TTC549 (cell line): ENCODE measurements at regions not wholly inside any gene's neighbourhood (a gene's known extent, or its start where the extent isn't known, plus 50 kb on each side); places are given as distances from the start of the nearest gene placed in this dataset.

Experiments
- FAIRE-seq: peaks from 2 replicates; lab custom pipeline; 2012; peaks lifted over from hg19 to GRCh38; lab: Jason Lieb, UNC

DNA sequence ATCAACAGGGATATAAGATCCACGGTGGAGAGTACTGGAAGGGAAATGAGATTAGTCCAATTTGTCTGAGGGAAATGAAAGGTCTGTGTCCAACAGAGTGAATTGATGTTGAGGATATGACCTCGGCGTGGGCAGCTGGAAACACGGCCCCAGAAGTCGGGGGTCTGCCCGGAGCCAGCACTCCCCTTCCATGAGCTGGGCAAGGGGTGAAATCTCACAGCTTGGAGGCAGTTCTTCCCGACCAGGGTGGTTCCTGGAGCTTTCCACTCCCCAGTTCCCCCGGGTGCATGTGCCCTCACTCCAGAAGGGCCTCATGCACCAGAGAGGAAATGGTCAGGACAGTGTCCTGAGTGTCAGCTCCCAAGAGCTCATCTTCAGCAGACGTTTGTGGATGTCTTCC is 264.7 kb upstream of the PPP2R2D start:
- FAIRE-seq = no peak

DNA sequence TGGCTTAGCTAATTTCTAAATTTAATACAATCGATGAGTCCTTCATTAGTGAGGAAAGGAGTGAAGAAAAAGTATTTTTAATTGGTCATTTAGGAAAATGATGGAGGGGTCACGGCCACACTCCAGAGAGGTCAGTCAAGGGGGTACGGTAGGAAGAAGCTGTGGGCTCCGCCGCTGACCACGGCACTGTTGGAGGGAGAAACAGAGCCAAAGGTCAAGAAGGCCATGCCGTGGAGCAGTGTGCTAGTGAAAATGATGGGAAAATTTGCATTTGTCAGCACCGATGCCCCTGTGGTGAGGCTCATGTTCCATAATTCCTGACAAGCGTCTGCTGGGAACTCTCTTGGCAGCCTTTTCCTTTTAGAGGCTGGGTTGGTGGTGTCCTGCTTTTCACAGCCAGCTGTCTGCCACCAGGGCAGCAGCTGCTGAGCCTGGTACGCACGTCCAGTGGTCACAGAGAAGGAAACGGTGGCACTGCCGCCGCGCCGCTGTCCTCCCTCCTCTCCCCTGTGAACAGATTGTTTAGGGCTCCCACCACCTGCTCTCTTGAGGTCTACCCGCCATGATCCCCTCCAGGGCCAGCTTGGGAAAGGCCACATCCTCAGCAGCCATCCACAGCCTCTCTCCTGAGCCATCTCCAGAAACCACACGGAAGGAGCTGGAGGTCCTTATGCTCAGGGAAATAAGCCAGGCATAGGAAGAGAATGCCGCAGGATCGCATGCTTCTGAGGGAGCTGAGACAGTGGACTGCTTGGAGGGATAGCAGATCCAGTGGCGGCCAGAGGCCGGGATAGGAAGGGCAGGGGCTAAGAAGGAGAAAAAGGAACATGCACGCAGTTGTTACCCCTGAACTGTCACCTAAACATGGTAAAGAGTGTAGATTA is 263.7 kb upstream of the PPP2R2D start:
- no peak for FAIRE-seq

DNA sequence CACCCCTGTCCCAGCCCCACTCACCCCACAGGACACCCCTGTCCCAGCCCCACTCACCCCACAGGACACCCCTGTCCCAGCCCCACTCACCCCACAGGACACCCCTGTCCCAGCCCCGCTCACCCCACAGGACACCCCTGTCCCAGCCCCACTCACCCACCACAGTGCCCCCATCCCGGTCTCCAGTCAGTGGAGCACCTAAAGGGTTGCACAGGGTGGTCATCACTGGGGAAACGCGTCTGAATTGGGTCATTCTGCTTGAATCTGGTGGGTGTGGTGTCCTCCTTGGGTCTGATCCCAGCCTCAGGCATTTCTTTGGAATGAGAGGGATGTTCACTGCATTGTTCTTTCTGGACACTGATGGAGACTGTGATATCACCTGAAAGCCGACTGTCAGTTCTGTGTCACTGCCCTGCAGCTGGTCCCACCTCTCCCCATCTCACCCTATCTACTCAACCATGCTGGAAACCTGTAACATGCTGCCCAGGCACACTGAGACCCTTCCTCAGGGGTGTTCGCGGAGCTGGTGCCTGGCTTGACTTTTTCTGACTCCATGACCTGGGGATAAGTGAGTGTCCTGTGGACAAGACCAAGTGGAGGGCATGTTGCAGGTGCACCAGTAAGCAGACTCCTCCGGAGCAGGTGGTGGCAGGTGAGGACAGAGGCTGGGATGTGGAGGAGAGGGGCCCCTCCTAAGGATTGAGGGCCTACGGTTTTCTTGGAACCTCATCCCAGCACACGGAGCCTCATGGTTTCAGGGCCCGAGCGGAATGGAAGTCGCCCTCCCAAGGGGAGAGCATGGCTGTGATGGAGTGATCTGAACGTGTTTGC is 262.5 kb upstream of the PPP2R2D start:
- no peak for FAIRE-seq

DNA sequence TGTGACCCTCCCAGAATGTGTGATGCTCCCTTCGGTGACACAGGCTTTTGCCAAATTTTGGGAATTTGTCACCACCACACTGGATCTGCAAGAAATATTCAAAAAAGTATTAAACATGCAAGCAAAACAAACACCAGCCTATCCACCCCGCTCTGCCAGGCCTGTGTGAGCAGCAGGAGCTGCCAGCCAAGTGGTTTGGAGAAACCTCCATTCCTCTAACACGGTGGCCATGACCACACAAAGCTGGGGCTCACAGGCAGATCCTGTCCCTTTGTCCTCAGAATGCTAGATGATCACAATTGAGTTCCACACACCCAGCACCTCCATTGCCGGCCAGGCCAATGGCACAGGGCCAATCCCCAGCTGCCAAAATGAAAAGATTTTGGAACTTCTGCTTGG is 261.9 kb upstream of the PPP2R2D start:
- FAIRE-seq = no peak

DNA sequence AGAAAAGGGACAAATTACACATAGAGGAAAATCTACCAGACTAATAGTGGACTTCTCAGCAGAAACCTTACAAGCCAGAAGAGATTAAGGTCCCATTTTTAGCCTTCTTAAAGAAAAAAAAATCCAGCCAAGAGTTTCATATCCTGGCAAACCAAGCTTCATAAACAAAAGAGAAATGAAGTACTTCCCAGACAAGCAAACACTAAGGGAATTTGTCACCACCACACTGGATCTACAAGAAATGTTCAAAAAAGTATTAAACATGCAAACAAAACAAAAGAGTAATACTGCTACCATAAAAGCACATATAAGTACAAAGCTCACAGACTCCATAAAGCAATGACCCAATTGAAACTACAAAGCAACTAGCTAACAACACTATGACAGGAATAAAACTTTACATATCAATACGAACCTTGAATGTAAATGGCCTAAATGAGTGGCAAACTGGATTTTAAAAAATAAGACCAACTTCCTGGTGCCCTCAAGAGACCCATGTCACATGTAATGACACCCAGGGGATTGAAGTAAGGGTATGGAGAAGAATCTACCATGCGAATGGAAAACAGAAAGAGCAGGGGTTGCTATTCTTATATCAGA is 260.7 kb upstream of the PPP2R2D start:
- FAIRE-seq = no peak

DNA sequence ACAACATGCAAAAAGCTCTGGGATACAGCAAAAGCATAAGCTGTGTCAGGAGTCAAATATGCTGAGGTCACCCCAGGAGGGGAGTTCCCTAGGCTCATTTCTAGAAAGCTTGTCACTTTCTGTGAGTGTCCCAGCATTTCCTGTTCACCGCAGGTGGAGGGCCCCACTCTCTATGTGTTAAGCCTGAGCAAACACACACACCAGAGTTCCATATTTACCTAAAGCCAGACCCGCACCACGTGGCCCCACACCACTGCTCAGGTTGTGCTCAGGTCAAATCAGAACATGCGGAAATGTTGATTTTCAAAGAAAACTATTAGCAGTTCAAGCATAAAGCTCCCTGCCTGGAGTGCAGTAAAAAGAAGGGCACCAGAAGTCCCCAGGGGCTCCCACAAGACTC is 259.6 kb upstream of the PPP2R2D start:
- FAIRE-seq = no peak

DNA sequence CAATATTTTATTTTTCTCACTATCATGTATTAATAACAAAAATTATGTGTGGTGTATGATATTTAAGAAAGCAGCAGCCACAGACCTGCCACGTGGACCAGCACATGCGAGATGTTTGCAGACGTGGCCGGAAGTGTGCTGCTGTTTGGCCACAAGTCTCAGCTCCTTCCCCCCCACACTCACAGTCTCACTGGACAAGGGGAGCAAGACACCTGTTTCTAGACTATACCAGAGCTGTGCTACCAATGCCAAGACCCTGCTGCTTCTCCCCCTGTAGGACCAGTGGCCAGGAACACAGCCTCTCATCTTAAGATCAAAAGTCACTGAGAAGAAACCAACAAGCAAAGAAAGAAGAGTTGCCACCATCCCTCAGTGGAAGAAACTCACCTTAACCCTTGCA is 258.9 kb upstream of the PPP2R2D start:
- FAIRE-seq = no peak

DNA sequence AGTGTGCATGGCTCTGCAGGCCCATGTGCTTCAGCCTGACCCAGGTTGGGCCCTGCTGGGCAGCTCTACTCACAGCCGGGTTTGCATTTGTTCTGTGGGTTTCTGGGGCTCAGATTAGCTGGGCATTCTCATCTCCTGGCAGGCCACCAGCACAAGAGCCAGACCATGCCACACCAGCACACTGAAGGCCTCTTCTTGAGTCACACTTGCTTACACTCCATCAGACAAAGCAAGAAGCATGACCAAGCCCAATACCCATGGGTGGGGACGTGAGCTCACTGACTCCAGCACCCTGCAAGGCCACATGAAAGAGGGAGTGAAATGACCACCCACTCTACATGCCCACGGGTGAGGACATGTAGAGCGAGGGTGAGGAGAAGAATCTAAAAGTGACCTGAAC is 257.8 kb upstream of the PPP2R2D start:
- FAIRE-seq = no peak

DNA sequence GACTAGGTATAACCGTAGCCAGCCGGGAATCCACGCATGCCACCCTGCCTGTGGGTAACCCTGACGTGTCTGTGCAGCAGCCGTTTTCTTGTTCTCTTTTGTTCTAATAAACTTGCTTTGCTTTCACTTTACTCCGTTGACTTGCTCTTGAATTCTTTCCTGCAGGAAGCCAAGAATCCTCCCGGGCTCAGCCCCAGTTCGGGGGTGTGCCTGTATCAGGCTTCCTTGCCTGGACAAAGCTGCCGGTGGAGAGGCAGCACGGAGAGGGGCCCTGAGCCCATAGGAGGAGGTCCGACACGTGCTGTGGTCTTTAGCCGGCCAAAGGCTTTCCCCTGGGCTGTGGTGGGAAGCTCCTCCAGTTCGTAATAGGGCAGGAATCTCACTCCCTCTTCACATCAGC is 256.5 kb upstream of the PPP2R2D start:
- FAIRE-seq = no peak

DNA sequence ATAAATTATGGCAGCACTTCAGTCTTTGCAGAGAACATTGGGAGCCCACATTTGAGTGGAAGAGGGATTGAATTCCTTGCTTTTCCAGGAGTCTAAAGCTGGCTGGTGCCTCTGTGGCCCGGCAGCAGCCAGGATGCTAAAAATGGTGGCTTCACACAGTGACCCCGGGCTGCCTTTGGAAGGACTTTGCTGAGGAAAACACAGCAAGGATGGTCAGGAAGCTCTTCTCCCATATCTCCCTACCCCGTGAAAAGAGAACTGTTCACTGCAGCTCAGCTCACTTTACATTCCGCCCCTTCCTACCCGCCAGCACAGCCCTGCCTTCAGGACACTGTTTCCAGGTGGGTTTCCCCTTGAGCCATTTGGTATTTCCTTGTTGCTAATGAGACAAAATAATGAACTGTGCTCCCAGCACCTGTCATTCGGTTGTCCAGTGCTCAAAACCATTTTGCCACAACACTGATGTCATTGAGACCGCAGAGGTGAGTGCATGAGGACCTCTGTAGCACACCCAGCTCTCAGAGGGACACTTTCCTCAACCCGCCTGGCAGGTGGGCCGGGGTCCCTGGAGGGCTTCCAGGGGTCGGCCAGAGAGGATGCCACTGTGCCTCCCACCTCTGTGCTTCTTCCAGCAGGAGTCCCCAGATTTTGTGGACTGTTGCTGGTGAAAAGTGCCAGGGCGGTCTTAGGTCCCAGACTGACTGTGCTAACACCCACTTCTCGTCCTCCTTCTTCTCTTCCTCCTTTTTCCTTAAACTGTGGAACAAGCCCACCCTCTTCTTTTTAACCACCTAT is 255.7 kb upstream of the PPP2R2D start:
- no peak for FAIRE-seq

DNA sequence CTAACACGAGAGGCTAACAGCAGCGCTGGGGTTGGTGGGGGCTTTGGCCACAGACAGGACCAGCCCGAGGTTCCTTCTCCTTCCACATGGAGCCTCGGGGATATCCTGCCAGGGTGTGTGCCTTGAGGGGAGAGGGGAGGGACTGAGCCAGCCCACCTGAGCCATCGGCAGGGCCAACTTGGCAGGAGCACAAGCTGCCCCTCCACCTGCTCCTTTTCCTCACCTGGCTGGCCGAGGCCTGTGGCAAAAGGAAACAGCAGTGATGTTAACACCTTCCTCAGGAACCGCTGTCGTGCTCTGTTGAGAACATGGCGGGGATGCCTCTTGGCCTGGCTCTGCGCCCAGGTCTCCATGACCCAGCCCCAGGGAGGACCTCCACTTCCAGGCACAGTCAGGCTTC is 255.1 kb upstream of the PPP2R2D start:
- no peak for FAIRE-seq

DNA sequence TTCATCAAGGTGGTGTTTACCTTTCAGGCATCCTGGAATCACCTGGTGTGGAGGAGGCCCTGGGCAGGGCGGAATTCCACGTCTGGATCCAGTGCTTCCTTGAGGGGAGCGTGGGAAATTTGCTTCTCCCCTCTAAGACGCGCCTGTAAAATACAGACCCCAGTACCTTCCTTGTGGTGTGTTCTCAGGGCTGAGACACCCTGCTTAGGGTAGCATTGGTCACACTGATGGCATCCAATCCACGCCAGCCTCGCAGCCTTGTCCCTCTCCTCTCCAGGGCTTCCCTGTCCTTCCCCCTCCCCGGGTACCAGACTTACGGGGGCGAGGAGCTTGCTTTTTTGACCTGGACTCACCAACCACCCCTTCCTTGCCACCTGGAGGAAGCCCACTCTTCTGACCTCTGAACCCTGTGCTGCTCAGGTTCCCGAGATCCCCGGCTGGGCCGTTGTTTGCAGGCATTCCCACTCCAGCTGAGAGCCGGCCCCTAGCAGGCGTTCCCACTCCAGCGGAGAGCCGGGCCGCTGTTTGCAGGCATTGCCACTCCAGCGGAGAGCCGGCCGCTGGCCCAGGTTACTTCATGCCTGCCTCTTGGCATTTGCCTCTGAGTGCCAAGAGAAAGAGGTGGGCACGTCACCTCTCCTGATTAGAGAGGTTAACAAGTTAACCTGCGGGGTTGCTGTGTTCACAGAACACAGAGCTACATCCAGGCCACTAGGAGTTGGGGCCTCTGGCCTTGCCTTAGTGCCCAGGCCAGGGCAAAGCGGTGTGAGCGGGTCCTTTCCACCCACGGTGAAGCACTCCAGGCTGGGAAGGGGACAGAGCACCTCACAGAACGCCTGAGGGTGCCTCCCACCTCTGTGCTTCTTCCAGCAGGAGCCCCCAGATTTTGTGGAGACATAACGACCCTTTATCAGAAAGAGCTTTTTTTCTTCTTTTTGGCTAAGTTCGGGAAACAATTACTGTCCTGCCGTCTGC is 254.0 kb upstream of the PPP2R2D start:
- FAIRE-seq = no peak

DNA sequence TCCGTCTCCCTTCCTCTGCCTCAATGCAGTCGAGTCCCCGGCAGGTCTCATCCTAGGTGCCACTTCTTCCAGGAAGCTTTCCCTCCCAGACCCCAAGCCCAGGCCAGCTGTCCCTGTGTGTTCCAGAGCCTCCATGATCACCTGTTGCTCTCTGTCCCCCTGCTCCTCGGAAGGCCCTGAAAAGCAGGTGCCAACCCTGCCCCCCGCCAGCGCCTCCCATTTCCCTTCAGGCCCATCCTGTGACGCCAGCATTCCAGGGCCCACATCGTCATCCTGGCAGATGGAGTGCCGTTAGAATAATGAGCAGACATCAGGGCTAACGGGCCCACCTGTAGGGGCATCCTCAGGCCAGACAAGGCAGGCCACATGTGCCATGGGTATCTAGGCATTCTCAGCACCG is 253.0 kb upstream of the PPP2R2D start:
- FAIRE-seq = no peak

DNA sequence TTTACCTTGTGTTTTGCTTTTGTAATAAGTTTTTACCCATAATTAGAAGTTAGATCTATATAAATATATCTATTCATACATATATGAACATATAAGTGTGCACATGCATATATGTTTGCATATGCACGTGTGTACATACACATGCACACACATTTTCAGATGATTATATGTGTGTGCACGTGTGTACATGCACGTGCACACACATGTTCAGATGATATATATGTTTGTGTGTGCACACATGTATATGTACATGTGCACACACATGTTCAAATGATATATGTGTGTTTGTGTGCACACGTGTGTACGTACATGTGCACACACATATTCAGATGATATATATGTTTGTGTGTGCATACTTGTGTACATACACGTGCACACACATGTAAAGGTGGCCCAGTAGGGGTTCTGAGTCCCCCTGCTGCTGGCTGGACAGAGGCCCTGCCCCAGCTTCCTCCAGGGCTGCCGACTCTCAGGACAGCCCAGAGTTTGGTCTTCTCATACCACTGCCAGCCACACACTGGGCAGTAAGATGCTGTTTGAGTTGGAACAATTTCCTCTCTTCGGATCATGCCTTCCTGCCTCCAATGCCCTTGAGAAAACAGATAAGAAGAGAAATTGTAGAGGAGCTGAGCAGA is 252.3 kb upstream of the PPP2R2D start:
- no peak for FAIRE-seq

DNA sequence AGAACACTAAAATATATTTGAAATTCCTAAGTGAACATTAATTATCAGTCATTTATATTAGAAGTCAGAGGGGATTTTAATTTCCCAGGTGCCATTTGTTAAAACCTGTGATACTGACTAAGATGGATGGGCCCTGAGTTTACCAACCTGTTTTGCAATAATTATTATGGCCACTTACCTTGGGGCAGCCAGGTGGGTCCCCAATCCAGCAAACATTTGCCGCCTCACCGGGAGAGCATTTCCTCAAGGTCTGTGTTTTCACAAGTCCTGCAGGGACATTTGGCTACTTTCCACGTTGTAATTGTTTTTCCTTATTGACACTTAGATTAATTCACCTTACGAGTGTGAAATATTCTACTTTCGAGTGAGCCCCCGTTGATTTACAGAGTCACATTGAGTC is 251.2 kb upstream of the PPP2R2D start:
- no peak for FAIRE-seq

DNA sequence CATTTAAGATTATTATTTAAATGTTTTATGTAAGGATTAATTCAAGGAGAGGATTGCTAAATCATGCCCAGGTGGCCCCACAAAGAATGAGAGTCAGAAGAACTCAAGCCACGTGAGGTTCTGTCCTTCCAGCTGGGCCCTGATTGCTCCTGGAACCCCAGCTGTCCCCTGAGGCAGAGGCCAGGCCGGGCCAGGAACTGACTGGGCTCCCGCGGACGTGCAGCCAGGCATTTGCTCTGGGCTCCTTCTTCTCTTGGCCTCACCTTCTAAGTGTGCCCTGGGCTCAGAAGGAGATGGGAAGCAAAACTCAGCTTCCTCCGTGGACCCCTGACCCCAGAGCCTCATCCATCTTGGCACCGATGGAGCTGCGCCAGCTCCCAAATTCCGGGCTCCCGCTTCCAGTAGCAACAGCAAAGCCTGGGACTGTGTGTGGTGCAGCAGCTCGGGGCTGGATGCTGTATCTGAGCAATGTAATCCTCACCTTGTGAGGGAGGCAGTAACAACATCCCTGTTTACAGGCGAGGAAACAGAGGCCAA is 250.6 kb upstream of the PPP2R2D start:
- no peak for FAIRE-seq

DNA sequence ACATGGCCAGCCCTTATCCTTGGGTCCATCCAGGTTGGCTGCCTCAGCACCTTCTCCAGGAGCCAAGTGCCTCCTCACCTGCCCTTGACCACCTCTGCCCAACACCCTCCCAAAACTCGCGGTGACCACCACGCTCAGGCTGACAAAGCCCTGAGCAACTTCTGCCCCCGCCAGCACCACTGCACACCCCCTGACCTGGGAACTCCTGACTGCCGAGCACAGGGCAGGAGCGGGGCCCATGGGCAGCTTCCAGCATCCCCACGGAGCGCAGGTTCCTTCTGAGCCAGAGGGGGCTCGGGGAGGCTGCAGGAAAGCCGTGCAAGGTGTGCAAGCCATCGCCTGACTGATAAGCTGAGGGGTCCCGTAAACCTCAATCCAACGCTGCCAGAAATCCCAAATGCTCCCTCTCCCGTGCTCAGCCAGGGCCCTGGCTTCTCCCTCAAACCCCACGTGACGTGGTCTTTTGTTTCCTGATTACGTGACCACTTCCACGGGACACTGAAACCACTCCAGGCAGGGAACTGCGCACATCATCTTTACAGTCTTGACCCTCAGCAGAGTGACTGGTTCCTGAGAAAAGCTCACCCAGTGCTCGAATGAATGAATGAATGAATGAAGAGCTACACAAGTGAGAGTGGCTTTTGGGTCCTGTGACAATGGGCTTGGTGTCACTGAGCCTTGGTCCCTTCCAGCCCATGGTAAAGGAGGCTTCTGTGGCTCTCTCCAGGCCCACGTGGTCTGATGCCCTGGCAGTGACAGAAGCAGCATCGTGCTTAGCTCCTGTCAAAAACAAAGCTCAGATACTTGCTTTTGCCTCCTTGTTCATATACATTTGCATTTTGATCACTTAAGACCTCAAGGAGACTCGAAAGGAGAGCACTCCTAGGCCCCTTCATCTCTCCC is 249.8 kb upstream of the PPP2R2D start:
- FAIRE-seq = no peak

DNA sequence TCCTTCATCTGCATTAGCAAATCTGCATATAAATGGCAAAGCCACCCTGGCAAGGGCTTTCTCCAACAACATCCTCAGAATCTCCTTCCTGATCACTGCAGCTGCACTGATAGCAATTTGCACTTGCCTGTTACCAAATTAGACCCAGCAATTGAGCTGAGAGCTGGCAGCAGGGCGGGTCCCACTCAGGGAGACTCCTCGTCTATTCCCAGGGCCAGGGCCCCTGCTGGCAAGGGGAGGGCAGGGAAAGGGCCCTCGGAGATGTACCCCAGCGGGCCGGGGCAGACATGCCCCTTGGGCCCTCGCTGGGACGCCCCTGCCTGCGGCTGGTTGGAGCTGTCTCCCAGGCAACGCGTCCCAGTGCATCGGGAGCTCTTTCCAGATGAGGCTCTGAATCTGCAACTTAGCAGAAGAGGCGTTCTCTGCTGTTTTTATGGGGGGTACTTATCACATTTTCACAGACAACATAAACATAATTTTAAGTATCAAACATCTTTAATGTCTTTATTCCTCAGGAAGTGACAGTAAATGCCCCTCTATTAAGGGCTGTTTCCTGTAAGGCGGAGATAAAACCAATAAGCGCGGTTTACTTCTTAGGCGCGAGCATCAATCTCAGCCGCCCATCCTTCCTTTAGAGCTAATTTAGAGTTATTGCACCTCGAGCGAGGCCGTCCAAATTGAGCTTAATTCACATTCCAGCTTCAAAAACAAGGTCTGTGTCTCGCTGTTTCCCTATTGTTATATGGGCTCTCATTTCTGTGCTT is 249.0 kb upstream of the PPP2R2D start:
- FAIRE-seq = no peak
